ENCODE measurements at regions not wholly inside any gene's neighbourhood (a gene's known extent, or its start where the extent isn't known, plus 50 kb on each side); places are given as distances from the start of the nearest gene placed in this dataset.
A peak's percentile ranks its signal among the peaks of the same experiment; 100 is the strongest.

DNA sequence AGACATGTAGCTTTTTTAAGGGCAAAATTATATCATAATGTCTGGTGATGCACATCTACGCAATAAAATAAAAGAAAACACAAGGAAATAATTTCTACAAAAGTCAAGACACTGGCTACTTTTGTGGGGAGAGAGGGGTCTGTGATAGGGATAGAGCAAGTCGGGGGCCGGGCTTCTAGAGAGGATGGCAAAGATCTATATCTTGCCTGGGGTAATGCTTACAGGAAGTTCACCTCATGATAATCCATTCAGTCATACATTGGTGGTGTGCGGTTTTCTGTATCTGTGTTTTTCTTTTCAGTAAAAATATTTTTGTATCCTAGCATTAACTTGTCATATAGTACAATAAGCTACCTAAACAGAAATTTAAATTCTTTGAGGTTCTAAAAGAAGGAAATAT is 178.8 kb downstream of the ARRDC4 start:
- Histone ChIP-seq H3K4me1 (no peaks in the 10 kb centered on the region), H3K4me3 (no peak overlapping the region), H3K27ac (no peak overlapping the region), H3K9me3 (no peaks in the 10 kb centered on the region), H3K4me2 (no peak overlapping the region)
- TF ChIP-seq, protein P1, sequence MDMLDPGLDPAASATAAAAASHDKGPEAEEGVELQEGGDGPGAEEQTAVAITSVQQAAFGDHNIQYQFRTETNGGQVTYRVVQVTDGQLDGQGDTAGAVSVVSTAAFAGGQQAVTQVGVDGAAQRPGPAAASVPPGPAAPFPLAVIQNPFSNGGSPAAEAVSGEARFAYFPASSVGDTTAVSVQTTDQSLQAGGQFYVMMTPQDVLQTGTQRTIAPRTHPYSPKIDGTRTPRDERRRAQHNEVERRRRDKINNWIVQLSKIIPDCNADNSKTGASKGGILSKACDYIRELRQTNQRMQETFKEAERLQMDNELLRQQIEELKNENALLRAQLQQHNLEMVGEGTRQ (IDR thresholded peaks at IDR 0.05) = no peak
- TF ChIP-seq MAX (IDR thresholded peaks at IDR 0.05) = no peak
- TF ChIP-seq HOXA7 (CRISPR knock-in tag; IDR thresholded peaks at IDR 0.05) = no peak
- no peak for TF ChIP-seq MAZ (IDR thresholded peaks at IDR 0.05; ENCODE audit: borderline replicate concordance, low read depth, low read length)
- no peak for TF ChIP-seq PBX3 (IDR thresholded peaks at IDR 0.05)
- no peak for TF ChIP-seq SMC3 (IDR thresholded peaks at IDR 0.05)
- TF ChIP-seq, protein P2, sequence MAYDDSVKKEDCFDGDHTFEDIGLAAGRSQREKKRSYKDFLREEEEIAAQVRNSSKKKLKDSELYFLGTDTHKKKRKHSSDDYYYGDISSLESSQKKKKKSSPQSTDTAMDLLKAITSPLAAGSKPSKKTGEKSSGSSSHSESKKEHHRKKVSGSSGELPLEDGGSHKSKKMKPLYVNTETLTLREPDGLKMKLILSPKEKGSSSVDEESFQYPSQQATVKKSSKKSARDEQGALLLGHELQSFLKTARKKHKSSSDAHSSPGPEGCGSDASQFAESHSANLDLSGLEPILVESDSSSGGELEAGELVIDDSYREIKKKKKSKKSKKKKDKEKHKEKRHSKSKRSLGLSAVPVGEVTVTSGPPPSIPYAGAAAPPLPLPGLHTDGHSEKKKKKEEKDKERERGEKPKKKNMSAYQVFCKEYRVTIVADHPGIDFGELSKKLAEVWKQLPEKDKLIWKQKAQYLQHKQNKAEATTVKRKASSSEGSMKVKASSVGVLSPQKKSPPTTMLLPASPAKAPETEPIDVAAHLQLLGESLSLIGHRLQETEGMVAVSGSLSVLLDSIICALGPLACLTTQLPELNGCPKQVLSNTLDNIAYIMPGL (CRISPR knock-in tag; IDR thresholded peaks at IDR 0.05; ENCODE audit: borderline replicate concordance) = no peak
- no peak for TF ChIP-seq TFCP2L1 (CRISPR knock-in tag; IDR thresholded peaks at IDR 0.05)
- no peak for TF ChIP-seq KDM5A (IDR thresholded peaks at IDR 0.05)
- TF ChIP-seq JUN (IDR thresholded peaks at IDR 0.05) = no peak
- TF ChIP-seq PHF8 (IDR thresholded peaks at IDR 0.05; ENCODE audit: borderline replicate concordance, low read depth) = no peak
- TF ChIP-seq HDAC2 (IDR thresholded peaks at IDR 0.05) = no peak
- TF ChIP-seq EP300 (IDR thresholded peaks at IDR 0.05) = no peak
- TF ChIP-seq, protein P3, sequence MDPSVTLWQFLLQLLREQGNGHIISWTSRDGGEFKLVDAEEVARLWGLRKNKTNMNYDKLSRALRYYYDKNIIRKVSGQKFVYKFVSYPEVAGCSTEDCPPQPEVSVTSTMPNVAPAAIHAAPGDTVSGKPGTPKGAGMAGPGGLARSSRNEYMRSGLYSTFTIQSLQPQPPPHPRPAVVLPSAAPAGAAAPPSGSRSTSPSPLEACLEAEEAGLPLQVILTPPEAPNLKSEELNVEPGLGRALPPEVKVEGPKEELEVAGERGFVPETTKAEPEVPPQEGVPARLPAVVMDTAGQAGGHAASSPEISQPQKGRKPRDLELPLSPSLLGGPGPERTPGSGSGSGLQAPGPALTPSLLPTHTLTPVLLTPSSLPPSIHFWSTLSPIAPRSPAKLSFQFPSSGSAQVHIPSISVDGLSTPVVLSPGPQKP (IDR thresholded peaks at IDR 0.05; ENCODE audit: low read depth, low read length) = no peak
- POLR2A ChIA-PET = no interaction called here
- FAIRE-seq = no peak
- CTCF ChIA-PET = no interaction called here
- ATAC-seq = no peak
- no peak for DNase-seq (ENCODE audit: low read depth in 1 of 2, low spot score in 1 of 2)
- 16% methylated on average over 4 of the region's 4 CpGs for WGBS (ENCODE audit: missing lambda C conversion rate)

DNA sequence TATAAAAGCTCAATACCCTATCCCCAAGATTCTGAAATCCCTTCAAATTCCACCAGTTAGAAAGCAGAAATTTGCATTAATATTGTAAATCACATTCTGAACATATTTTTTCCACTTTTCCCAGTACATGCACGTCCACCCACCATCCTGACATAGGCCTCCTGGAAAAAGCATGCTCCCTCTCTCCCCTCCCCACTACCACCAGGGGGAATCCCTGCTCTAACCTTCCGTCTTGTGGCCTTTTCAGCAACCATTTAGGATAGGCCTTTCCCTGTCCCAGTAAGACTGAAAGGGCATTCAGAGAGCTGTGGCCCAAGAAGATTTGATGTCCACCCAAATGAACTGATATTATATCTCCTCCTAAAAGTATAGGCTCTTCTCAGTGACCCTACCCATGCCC is 182.1 kb downstream of the ARRDC4 start:
- no peak overlapping the region for H3K4me2 ChIP-seq
- ChIA-PET CTCF (interaction anchor here (1.2 kb wide), 1 partner anchor 36 kb away, joined by 3 read pairs; no protein-coding TSS in a partner anchor), POLR2A (no interaction called here)
- FAIRE-seq (no peak), DNase-seq (ENCODE audit: low read depth in 1 of 2, low spot score in 1 of 2) (no peak), ATAC-seq (peak in 1 of 2 experiments; percentile 57; a peak in 1 of 6 replicates)
- H3K9me3 ChIP-seq = no peaks in the 10 kb centered on the region
- WGBS (ENCODE audit: missing lambda C conversion rate) = 14% methylated on average over 2 of the region's 2 CpGs
- no peak for TF ChIP-seq POLR2A (IDR thresholded peaks at IDR 0.05; ENCODE audit: low read length)
- no peak for TF ChIP-seq MYC (IDR thresholded peaks at IDR 0.05; ENCODE audit: borderline replicate concordance, low read length)
- TF ChIP-seq RAD21 (conservative IDR thresholded peaks at IDR 0.05 in 1 of 2, IDR thresholded peaks at IDR 0.05 in 1 of 2) = no peak
- no peak for TF ChIP-seq GATA3 (IDR thresholded peaks at IDR 0.05; ENCODE audit: borderline replicate concordance)
- TF ChIP-seq CBX2 (IDR thresholded peaks at IDR 0.05; ENCODE audit: borderline replicate concordance, low read depth) = no peak
- no peak for TF ChIP-seq JUNB (IDR thresholded peaks at IDR 0.05)
- TF ChIP-seq HES2 (IDR thresholded peaks at IDR 0.05) = no peak
- H3K4me3 ChIP-seq = no peak overlapping the region
- H3K27ac ChIP-seq = no peak overlapping the region
- H3K4me1 ChIP-seq = no peaks in the 10 kb centered on the region

Data from A549 (cell line).